ENCODE measurements at regions not wholly inside any gene's neighbourhood (a gene's known extent, or its start where the extent isn't known, plus 50 kb on each side); places are given as distances from the start of the nearest gene placed in this dataset.
"Not testable (repeated sequence)": the region's sequence is repeated elsewhere in the genome, so short reads cannot be mapped to it uniquely, and the experiment has no call there.

DNA sequence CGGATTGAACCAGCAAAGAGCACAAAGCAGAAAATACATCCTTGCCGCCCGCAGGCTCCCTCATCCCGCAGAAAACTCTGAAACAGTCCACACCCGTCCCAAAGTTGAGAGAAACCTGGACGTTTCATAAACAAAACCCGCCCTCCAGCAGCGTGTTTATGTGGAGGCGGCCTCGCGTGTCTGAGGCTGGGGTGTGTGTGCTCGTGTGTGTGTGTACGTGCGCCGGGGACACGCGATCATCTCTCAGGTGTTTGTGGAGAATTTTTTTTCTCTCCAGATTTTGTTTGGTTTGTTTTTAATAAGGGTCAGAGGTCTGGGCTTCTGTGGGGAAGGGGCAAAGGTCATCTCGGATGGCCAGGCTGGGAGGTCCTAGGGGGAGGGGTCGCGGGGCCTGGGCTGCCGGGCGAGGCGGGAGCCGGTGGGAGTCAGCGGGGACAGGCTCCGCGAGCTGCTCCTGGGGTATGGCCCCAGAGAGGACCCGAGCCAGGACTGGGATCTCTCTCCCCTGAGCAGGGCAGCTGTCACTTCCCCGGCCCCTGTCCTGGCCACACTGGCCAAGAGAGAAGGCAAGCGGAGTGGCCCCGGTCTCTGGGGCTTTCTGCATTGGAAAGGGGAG lies 206.4 kb downstream of the C9orf50 start:
- DNase-seq (ENCODE audit: low spot score) = peak; percentile 69

- peak; percentile 98 for DNase-seq (ENCODE audit: low spot score)
These were observed 207.1 kb downstream of the C9orf50 start for GRCh38 chr9:129413537-129414376.

GRCh38 chr9:129412814-129413536 lies 207.9 kb downstream of the C9orf50 start:
- DNase-seq (ENCODE audit: low spot score) = peak; percentile 92

- not testable (repeated sequence) for DNase-seq (ENCODE audit: low spot score)
These were observed 208.6 kb downstream of the C9orf50 start for GRCh38 chr9:129412176-129412813.

DNA sequence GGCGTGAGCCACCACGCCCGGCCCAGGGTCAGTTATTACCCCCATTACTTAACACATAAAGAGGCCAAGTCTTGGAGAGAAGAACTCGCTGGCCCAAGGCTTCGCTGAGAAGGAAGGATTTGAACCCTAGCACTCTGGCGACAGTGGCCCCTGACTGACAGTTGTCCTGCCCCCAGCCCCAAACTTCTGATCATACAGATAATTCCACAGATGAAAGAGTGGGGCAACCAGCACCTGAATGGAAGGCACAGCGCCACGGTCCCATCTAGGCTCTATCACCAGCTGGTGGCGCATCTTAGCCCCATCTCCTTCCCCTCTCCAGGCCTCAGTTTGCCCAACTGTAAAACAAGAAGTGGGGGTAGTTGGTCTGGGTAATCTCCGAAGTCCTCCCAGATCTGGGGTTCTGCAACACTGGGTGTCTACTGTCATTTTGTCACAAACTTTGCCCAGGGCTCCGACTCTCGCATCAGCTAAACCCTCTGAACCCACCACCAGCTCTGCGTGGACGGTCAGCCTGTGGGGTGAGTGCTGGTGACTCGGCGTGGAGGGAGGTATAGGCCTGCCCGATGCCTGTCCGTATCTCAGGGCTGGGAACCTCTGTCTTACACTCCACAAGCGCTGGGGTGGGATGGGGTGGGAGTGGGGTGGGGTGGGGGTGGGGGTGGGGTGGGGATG lies 209.3 kb downstream of the C9orf50 start:
- DNase-seq (ENCODE audit: low spot score) = no peak

- DNase-seq (ENCODE audit: low spot score) = no peak
These were observed 210.7 kb downstream of the C9orf50 start for GRCh38 chr9:129410226-129410625.

- no peak for DNase-seq (ENCODE audit: low spot score)
These were observed 212.2 kb downstream of the C9orf50 start for GRCh38 chr9:129408535-129409215.

- DNase-seq (ENCODE audit: low spot score) = no peak
These were observed 212.9 kb downstream of the C9orf50 start for GRCh38 chr9:129407905-129408452.

- no peak for DNase-seq (ENCODE audit: low spot score)
These were observed 214.3 kb downstream of the C9orf50 start for GRCh38 chr9:129406278-129407225.

DNA sequence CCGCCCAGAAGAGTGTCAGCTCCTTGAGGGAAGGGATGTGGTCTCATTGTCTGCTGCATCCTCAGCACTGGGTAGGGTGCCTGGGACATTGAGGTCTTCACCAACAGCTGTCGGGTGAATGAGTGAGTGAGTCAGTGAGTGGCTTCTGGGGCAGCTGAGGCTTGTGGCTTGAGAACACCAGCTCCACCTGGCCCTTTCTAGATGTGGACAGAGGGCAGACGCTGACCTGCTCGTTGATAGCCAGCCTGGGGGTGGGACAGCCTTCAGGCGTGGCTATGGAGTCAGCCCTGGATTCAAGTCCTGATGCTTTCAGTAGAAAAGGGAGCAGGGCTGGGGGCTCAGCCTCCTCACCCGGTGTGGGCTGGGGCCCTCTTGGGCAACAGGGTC lies 215.1 kb downstream of the C9orf50 start:
- DNase-seq (ENCODE audit: low spot score) = no peak

DNA sequence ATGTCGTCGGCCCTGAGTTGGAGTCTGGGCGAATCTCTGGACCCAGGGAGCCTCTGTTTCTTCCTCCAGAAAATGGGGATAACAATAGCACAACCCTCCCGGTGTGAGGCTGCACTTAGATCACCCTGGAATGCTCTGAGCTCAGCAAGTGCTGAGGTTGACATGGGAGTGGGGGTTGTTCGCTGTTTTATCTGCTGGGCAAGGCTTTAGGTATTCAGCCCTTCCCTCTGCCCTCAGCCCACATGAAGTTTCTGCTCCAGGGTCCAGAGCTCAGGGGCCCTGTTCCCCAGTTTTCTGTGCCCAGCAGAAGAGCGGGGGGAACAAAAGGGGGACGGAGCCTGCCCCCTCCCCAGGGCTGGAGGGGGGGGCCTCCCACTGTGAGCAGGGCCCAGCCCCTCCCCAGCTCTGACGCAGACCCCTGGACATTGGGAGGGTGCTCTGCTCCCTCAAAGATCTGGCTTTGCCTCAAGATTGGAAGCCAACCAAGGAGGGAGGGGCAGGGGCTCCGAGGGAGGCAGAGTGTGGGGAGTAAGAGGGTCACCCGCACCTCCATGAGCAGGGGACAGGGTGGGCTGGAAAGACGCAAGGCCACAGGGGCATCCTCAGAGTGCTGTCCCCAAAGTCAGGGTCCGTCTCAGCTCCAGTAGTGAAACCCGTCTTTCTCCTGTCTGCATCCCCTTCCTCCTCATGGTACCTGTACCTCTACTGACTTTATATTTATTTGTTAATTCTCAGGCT lies 215.6 kb downstream of the C9orf50 start:
- peak; percentile 71 for DNase-seq (ENCODE audit: low spot score)

DNA sequence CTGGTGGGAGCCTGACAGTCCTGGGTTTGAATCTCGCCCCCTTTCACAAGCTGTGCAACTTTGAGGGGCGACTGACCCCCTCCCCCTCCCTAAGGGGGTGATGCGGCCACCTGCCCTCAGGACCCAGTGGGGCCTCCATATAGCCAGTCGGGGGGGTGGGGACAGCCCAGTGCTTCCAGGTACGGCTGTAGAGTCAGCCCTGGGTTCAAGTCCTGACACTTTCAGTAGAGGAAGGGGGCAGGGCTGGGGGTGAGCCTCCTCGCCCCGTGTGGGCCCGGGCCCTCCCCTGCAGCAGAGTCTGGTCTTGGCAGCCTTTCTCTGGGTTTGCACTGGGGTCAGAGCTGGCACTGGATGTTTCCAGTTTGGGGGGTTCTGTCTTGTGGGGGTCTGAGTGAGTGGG lies 216.3 kb downstream of the C9orf50 start:
- DNase-seq (ENCODE audit: low spot score) = no peak

GRCh38 chr9:129403779-129404620 lies 216.9 kb downstream of the C9orf50 start:
- peak; percentile 38 for DNase-seq (ENCODE audit: low spot score)

DNA sequence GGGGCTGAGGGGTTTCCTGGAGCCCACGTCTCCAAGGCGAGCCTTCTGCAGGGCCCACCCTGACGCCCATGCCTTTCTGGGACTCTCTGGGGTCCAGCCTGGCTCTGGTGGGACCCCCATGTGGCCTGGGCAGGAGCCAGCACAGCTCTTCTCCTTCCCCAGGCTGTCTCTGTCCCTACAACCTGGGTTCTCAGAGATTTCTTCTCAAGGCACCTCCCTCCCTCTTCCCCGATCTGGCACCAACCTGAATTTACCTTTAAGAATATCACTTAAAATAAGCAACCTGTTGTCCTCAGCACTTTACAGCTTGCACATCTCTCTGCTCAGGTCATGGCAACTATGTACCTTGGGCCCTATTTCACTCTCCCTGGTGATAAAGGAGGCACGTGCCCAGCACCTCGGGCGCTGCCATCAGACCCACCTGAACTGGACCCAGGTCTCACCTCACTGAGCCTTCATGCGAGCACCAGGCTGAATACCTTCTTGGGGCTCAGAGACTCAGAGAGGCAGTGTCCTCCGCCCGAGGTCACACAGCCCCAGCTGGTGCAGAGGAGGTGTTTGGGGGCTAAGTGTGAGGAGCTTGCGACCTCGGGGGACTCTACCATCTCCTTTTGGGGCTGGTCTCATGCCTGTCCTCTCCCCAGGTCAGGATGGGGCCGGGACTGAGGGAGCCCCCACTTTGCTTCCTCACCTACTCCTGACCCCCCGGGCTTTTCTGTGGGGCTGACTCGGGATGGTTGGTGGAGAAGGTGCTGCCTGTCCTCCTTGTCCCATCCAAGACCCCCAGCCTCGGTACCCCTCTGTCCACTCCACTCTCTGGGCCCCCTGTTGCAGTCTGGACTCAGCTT lies 217.7 kb downstream of the C9orf50 start:
- DNase-seq (ENCODE audit: low spot score) = no peak

- DNase-seq (ENCODE audit: low spot score) = peak; percentile 45
These were observed 218.5 kb downstream of the C9orf50 start for GRCh38 chr9:129402371-129402739.

DNA sequence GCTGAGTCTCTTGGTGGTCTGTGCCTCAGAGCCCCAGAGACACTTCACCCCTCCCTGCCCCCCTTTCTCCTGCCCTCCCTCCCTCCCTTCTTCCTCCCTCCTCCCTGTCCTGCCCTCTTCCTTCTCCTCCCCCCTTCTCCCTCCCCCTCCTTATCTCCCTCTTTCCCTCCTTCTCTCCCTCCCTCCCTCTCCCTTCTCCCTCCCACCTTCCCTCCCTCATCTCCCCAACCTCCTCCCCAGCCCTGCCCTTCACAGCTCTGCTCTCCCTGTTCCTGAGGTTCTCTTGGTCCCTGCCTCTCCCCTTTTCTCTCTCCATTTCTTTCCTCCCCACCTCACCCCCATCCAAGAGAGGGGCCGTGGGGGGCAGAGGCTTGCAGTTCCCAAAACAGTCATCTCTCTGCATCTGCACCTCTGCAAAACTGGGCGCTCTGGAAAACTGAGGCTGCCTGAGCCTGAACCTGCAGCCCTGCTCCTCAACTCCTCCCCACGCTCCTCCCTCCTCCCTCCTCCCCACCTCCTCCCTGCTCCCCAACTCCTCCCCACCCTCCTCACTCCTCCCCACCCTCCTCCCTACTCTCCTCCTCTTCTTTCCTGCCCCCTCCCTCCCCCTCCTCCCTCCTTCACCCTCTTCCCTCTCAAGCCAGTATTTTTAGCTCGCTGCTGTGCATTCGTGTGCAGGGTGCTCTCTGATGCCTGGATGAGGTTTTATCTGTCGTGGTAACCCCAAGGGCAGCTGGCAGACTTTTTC lies 219.1 kb downstream of the C9orf50 start:
- DNase-seq (ENCODE audit: low spot score) = peak; percentile 63
